ENCODE measurements at regions not wholly inside any gene's neighbourhood (a gene's known extent, or its start where the extent isn't known, plus 50 kb on each side); places are given as distances from the start of the nearest gene placed in this dataset.

DNA sequence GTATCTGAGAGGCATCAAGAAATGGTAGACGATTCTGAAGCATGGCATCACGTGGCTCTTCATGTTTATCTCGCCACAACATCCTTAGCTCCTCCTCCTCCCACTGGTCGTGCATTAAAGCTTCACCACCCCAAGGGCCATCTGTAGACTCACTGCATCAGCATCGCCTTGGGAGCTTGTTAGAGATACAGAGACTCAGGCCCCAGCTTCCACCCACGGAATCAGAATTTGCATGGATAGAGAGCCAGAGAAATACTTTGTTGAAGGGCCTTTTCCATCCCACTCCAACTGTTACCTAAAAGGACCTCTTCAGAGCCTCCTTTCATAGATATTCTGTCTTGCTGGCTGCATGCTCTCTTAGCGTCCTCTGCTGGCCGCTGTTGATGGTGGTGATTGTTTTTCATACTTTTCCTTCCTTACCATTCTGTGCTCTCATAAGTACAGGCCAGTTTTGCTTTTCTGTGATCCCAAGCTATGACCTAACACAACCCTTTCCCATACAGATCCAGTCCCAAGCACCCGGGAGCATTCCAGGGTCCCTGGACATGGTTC lies 1049.4 kb upstream of the EEF2KMT start:
- TF ChIP-seq, protein P1, sequence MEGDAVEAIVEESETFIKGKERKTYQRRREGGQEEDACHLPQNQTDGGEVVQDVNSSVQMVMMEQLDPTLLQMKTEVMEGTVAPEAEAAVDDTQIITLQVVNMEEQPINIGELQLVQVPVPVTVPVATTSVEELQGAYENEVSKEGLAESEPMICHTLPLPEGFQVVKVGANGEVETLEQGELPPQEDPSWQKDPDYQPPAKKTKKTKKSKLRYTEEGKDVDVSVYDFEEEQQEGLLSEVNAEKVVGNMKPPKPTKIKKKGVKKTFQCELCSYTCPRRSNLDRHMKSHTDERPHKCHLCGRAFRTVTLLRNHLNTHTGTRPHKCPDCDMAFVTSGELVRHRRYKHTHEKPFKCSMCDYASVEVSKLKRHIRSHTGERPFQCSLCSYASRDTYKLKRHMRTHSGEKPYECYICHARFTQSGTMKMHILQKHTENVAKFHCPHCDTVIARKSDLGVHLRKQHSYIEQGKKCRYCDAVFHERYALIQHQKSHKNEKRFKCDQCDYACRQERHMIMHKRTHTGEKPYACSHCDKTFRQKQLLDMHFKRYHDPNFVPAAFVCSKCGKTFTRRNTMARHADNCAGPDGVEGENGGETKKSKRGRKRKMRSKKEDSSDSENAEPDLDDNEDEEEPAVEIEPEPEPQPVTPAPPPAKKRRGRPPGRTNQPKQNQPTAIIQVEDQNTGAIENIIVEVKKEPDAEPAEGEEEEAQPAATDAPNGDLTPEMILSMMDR (IDR thresholded peaks at IDR 0.05) = no peak
- no peak for TF ChIP-seq POLR2A (IDR thresholded peaks at IDR 0.05)
